ENCODE measurements at regions not wholly inside any gene's neighbourhood (a gene's known extent, or its start where the extent isn't known, plus 50 kb on each side); places are given as distances from the start of the nearest gene placed in this dataset.

GRCh38 chr15:59873644-59874272, 130.4 kb upstream of the FOXB1 start:
- Histone ChIP-seq H3K36me3 (no peaks in the 10 kb centered on the region), H3K27me3 (peaks cover 0 to 5% of the 10 kb centered on the region in 2 donors), H3K9me3 (no peaks in the 10 kb centered on the region), H3K4me1 (no peaks in the 10 kb centered on the region), H3K4me3 (no peak overlapping the region), H3K27ac (no peak overlapping the region)
- no peak for TF ChIP-seq POLR2A (IDR thresholded peaks at IDR 0.05)
- 51 to 63% methylated on average over 3 of the region's 3 CpGs for WGBS, 2 donors
- no peak for DNase-seq (ENCODE audit: low spot score in 2 of 2)

- Histone ChIP-seq H3K4me3 (no peak overlapping the region), H3K27me3 (no peaks in the 10 kb centered on the region), H3K27ac (no peak overlapping the region), H3K36me3 (no peaks in the 10 kb centered on the region), H3K4me1 (no peaks in the 10 kb centered on the region), H3K9me3 (no peaks in the 10 kb centered on the region)
- TF ChIP-seq CTCF (IDR thresholded peaks at IDR 0.05) = no peak
- TF ChIP-seq POLR2A (IDR thresholded peaks at IDR 0.05) = no peak
- TF ChIP-seq EP300 (IDR thresholded peaks at IDR 0.05) = no peak
- WGBS, 2 donors = 60 to 61% methylated on average over 5 of the region's 5 CpGs
- no peak for DNase-seq (ENCODE audit: low spot score in 2 of 2)
These were observed 136.8 kb upstream of the FOXB1 start for GRCh38 chr15:59867086-59867855.

- no peaks in the 10 kb centered on the region for H3K4me1 ChIP-seq
- no peak for TF ChIP-seq EP300 (IDR thresholded peaks at IDR 0.05)
- TF ChIP-seq CTCF (IDR thresholded peaks at IDR 0.05) = no peak
- no peak for TF ChIP-seq POLR2A (IDR thresholded peaks at IDR 0.05)
- DNase-seq (ENCODE audit: low spot score in 2 of 2) = no peak
- no peak overlapping the region for H3K4me3 ChIP-seq
- no peak overlapping the region for H3K27ac ChIP-seq
- WGBS, 2 donors = 28 to 31% methylated on average over 4 of the region's 4 CpGs
- H3K36me3 ChIP-seq = no peaks in the 10 kb centered on the region
- H3K27me3 ChIP-seq = no peaks in the 10 kb centered on the region
- no peaks in the 10 kb centered on the region for H3K9me3 ChIP-seq
These were observed 137.5 kb upstream of the FOXB1 start for GRCh38 chr15:59866642-59867041.

- DNase-seq (ENCODE audit: low spot score in 2 of 2) = no peak
- TF ChIP-seq POLR2A (IDR thresholded peaks at IDR 0.05) = no peak
- no peak for TF ChIP-seq EP300 (IDR thresholded peaks at IDR 0.05)
- no peak for TF ChIP-seq CTCF (IDR thresholded peaks at IDR 0.05)
These were observed 141.6 kb upstream of the FOXB1 start for GRCh38 chr15:59862191-59863155.

GRCh38 chr15:59847968-59848367, 156.1 kb upstream of the FOXB1 start:
- no peaks in the 10 kb centered on the region for H3K27me3 ChIP-seq
- H3K27ac ChIP-seq = no peak overlapping the region
- no peaks in the 10 kb centered on the region for H3K36me3 ChIP-seq
- no peak for DNase-seq (ENCODE audit: low spot score in 2 of 2)
- H3K4me1 ChIP-seq = no peaks in the 10 kb centered on the region
- WGBS, 2 donors = 73 to 81% methylated on average over 3 of the region's 3 CpGs
- no peak for TF ChIP-seq EP300 (IDR thresholded peaks at IDR 0.05)
- TF ChIP-seq CTCF (IDR thresholded peaks at IDR 0.05) = no peak
- TF ChIP-seq POLR2A (IDR thresholded peaks at IDR 0.05) = no peak
- no peaks in the 10 kb centered on the region for H3K9me3 ChIP-seq
- H3K4me3 ChIP-seq = no peak overlapping the region

More at GRCh38 chr15:59862191-59863155, 141.6 kb upstream of the FOXB1 start:
- no peaks in the 10 kb centered on the region for H3K4me1 ChIP-seq
- H3K27me3 ChIP-seq = no peaks in the 10 kb centered on the region
- H3K9me3 ChIP-seq = no peaks in the 10 kb centered on the region
- H3K36me3 ChIP-seq = no peaks in the 10 kb centered on the region
- H3K4me3 ChIP-seq = no peak overlapping the region
- WGBS, 2 donors = 62 to 70% methylated on average over 9 of the region's 9 CpGs
- no peak overlapping the region for H3K27ac ChIP-seq

All from tibial nerve (tissue), 4 donors.